ENCODE measurements at regions not wholly inside any gene's neighbourhood (a gene's known extent, or its start where the extent isn't known, plus 50 kb on each side); places are given as distances from the start of the nearest gene placed in this dataset.

- TF ChIP-seq, protein P1, sequence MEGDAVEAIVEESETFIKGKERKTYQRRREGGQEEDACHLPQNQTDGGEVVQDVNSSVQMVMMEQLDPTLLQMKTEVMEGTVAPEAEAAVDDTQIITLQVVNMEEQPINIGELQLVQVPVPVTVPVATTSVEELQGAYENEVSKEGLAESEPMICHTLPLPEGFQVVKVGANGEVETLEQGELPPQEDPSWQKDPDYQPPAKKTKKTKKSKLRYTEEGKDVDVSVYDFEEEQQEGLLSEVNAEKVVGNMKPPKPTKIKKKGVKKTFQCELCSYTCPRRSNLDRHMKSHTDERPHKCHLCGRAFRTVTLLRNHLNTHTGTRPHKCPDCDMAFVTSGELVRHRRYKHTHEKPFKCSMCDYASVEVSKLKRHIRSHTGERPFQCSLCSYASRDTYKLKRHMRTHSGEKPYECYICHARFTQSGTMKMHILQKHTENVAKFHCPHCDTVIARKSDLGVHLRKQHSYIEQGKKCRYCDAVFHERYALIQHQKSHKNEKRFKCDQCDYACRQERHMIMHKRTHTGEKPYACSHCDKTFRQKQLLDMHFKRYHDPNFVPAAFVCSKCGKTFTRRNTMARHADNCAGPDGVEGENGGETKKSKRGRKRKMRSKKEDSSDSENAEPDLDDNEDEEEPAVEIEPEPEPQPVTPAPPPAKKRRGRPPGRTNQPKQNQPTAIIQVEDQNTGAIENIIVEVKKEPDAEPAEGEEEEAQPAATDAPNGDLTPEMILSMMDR (conservative IDR thresholded peaks at IDR 0.05; ENCODE audit: low read length) = peak; percentile 91
- no peak for TF ChIP-seq EZH2phosphoT487 (IDR thresholded peaks at IDR 0.05; ENCODE audit: borderline replicate concordance, low read depth, low read length)
These were observed 212.1 kb upstream of the NCKAP5 start for GRCh38 chr2:133780099-133780996.
